ENCODE measurements at regions not wholly inside any gene's neighbourhood (a gene's known extent, or its start where the extent isn't known, plus 50 kb on each side); places are given as distances from the start of the nearest gene placed in this dataset.

DNA sequence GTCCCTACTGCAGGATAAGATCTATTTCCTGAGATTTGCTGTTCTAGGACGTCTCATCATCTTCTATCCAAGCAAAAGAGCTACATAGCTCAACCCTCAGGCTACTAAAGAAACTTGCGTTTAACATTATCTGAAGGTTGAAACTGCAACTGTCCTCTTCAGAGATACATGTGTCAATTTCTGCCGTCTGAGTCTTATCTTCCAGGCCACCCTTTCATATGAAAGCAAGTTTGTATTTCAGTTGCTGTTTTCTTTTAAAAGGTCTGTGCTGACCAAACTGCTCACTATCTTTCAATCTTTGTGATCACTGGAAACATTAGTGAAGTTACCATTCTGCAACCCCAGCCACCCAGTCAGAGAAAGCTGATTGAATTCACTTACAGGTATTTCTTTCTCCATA, 108.6 kb upstream of the RAB3GAP2 start:
- no peak for ATAC-seq

DNA sequence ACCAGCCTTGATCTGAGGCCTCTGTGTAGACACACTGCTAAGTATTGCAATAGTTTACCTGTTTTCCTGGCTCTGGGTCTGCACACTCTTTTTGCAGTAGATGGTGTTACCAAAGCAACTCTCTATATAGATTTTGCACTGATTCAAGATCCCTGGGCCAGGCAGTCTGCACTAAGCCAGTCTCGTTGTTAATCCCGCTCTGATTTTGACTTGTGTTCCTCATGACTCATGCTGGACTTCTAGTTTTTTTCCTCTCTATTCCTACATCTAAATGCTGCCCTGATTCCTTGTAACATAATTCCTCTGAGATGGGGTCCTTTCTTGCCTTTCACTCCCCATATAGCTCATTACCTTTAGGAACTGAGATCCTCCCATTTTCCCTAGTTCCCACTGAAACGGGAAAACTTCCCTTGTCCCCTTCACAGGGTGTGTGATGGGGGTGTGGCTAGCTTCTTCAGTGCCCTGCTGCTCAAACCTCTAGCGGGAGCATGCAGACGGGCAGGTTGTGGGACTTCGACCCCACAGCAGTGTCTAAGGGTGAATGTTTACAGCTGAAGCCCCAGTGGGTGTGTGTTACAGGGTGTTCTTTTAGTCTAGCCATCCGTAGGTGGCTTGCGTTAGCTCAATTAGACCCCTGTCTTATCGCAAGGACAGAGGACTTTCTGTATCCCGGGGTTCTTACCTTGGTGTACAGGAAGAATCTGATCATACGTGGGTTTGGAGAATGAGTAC, 106.5 kb upstream of the RAB3GAP2 start:
- ATAC-seq = peak; percentile 51
- TF ChIP-seq OSR1 (CRISPR knock-in tag; IDR thresholded peaks at IDR 0.05) (no peak), ZNF565 (CRISPR knock-in tag; conservative IDR thresholded peaks at IDR 0.05; ENCODE audit: low read depth) (no peak), PATZ1 (CRISPR knock-in tag; IDR thresholded peaks at IDR 0.05; ENCODE audit: borderline replicate concordance) (no peak), CSRNP3 (CRISPR knock-in tag; IDR thresholded peaks at IDR 0.05) (no peak), GLIS3 (CRISPR knock-in tag; IDR thresholded peaks at IDR 0.05) (no peak), POU6F1 (CRISPR knock-in tag; IDR thresholded peaks at IDR 0.05; ENCODE audit: borderline replicate concordance, low read depth) (no peak), TOX (CRISPR knock-in tag; IDR thresholded peaks at IDR 0.05; ENCODE audit: borderline replicate concordance) (no peak)

More for the DNA sequence above, 108.6 kb upstream of the RAB3GAP2 start:
- TF ChIP-seq ARNTL (CRISPR knock-in tag; IDR thresholded peaks at IDR 0.05; ENCODE audit: borderline replicate concordance, low read depth) (no peak), TSHZ2 (CRISPR knock-in tag; IDR thresholded peaks at IDR 0.05) (no peak), ZNF565 (CRISPR knock-in tag; conservative IDR thresholded peaks at IDR 0.05; ENCODE audit: low read depth) (no peak), ZFP3 (CRISPR knock-in tag; IDR thresholded peaks at IDR 0.05) (no peak), ZNF8 (CRISPR knock-in tag; IDR thresholded peaks at IDR 0.05) (no peak), RARB (CRISPR knock-in tag; IDR thresholded peaks at IDR 0.05) (no peak), CSDC2 (CRISPR knock-in tag; IDR thresholded peaks at IDR 0.05) (no peak), TCF4 (CRISPR knock-in tag; IDR thresholded peaks at IDR 0.05; ENCODE audit: borderline replicate concordance) (no peak), CSRNP3 (CRISPR knock-in tag; IDR thresholded peaks at IDR 0.05) (no peak), PPARA (CRISPR knock-in tag; IDR thresholded peaks at IDR 0.05; ENCODE audit: borderline replicate concordance) (no peak), ISL1 (CRISPR knock-in tag; IDR thresholded peaks at IDR 0.05) (no peak), TOX (CRISPR knock-in tag; IDR thresholded peaks at IDR 0.05; ENCODE audit: borderline replicate concordance) (no peak), GLIS3 (CRISPR knock-in tag; IDR thresholded peaks at IDR 0.05) (no peak)
- TF ChIP-seq, protein P1, sequence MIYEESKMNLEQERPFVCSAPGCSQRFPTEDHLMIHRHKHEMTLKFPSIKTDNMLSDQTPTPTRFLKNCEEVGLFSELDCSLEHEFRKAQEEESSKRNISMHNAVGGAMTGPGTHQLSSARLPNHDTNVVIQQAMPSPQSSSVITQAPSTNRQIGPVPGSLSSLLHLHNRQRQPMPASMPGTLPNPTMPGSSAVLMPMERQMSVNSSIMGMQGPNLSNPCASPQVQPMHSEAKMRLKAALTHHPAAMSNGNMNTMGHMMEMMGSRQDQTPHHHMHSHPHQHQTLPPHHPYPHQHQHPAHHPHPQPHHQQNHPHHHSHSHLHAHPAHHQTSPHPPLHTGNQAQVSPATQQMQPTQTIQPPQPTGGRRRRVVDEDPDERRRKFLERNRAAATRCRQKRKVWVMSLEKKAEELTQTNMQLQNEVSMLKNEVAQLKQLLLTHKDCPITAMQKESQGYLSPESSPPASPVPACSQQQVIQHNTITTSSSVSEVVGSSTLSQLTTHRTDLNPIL (CRISPR knock-in tag; IDR thresholded peaks at IDR 0.05; ENCODE audit: low read depth) = no peak

GRCh38 chr1:220375715-220376114, 103.5 kb upstream of the RAB3GAP2 start:
- ATAC-seq = no peak
- no peak for TF ChIP-seq ZNF565 (CRISPR knock-in tag; conservative IDR thresholded peaks at IDR 0.05; ENCODE audit: low read depth)
- TF ChIP-seq ZC3H10 (CRISPR knock-in tag; IDR thresholded peaks at IDR 0.05) = no peak
- TF ChIP-seq ISL1 (CRISPR knock-in tag; IDR thresholded peaks at IDR 0.05) = no peak
- no peak for TF ChIP-seq CSDC2 (CRISPR knock-in tag; IDR thresholded peaks at IDR 0.05)
- no peak for TF ChIP-seq SNAI2 (CRISPR knock-in tag; IDR thresholded peaks at IDR 0.05)
- TF ChIP-seq ZFP3 (CRISPR knock-in tag; IDR thresholded peaks at IDR 0.05) = no peak
- TF ChIP-seq ZNF70 (CRISPR knock-in tag; IDR thresholded peaks at IDR 0.05) = no peak
- TF ChIP-seq RARB (CRISPR knock-in tag; IDR thresholded peaks at IDR 0.05) = no peak
- TF ChIP-seq GLIS3 (CRISPR knock-in tag; IDR thresholded peaks at IDR 0.05) = no peak
- TF ChIP-seq OSR1 (CRISPR knock-in tag; IDR thresholded peaks at IDR 0.05) = no peak
- TF ChIP-seq PPARA (CRISPR knock-in tag; IDR thresholded peaks at IDR 0.05; ENCODE audit: borderline replicate concordance) = no peak
- no peak for TF ChIP-seq POU6F1 (CRISPR knock-in tag; IDR thresholded peaks at IDR 0.05; ENCODE audit: borderline replicate concordance, low read depth)
- TF ChIP-seq ZFP30 (CRISPR knock-in tag; IDR thresholded peaks at IDR 0.05) = no peak
- TF ChIP-seq ESRRG (CRISPR knock-in tag; IDR thresholded peaks at IDR 0.05) = no peak
- TF ChIP-seq PATZ1 (CRISPR knock-in tag; IDR thresholded peaks at IDR 0.05; ENCODE audit: borderline replicate concordance) = no peak
